GM03348 (cell line): ENCODE measurements at regions not wholly inside any gene's neighbourhood (a gene's known extent, or its start where the extent isn't known, plus 50 kb on each side); places are given as distances from the start of the nearest gene placed in this dataset.

Experiments used
- DNase-seq: peaks from one replicate; pipeline ENCODE4 v3.0.0; 2012; ENCODE audit warnings: low spot score

DNA sequence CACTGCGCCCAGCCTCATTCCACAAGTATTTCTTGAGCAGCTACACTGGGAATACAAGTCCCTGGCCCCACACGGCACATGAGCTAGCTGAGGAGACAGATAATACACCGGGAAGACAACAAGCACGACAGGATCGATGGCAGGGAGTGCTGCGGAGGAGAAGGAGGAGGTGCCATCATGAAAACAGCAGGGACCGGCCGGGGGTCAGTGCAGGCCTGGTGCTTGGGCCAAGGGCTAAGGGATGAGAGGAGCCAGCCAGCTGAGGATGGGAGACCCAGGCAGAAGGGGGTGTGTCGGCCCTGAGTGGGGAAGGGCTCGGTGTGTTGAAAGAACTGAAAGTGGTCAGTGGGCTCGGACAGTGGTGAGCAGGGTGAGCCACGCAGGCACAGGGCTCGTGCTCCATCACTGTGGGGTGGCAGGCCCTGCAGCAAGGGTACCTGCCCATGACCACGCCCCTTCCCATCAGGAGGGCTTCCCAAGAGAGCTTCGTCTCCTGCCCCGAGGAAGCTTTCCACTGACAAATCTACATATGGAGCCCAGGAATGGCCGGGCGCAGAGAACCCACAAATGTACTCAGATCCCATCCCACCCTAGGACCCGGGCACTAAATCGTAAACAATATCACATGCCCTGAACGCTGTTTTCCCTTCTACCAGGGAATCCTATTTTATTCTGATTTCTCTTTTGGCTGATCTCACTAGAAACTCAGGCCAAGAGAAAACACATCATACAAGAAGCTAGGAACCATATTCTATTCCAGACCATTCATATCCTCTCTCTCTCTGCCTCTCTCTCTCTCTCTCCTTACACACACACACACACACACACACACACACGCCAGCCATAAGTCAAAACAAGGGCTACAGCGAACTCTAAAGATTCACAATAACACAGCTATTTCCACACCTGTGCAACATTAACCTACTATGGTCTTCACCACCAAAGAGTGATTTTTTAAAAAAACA lies 50.7 kb upstream of the TNRC6C start:
- no peak for DNase-seq

DNA sequence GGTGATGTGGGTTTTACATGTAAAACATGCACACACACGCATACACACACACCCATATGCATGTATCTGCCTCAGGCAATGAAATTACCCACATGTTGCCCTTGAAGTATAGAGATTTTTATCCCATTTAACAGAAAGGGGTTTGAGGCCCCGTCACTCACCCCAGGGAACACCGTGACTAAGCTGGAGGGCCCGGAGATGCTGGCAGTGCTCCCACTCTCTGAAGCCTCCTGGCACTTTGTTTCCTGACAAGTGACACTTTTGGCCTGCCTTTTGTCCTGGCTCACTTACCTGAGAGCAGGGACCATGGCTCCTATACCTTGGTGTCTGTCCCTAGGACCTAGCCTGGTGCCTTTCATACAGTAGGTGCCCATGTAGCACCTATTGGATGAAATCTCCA lies 50.0 kb upstream of the TNRC6C start:
- no peak for DNase-seq
